ENCODE measurements at regions not wholly inside any gene's neighbourhood (a gene's known extent, or its start where the extent isn't known, plus 50 kb on each side); places are given as distances from the start of the nearest gene placed in this dataset.

DNA sequence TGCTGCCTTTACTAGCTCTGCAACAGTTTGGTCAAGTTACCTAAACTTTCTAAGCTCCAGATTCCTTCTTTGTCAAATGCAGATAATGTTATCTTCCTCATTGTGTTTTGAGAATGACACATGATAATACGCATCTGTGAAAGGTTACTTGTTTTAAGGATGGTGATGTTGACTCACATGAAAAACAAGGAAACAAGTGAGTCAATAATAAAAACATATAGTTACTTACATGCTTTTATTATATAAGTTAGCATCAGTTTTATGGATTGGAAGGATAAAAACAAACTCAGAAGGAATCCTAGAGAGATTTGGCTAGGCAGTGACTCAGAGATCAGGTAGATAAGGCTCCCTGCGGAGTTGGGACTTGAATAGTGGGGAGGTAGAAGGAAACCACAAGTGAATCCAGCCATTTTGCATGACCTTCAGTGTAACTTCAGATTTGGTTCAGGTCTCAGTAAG lies 144.6 kb downstream of the LMO4 start:
- TF ChIP-seq, protein P1, sequence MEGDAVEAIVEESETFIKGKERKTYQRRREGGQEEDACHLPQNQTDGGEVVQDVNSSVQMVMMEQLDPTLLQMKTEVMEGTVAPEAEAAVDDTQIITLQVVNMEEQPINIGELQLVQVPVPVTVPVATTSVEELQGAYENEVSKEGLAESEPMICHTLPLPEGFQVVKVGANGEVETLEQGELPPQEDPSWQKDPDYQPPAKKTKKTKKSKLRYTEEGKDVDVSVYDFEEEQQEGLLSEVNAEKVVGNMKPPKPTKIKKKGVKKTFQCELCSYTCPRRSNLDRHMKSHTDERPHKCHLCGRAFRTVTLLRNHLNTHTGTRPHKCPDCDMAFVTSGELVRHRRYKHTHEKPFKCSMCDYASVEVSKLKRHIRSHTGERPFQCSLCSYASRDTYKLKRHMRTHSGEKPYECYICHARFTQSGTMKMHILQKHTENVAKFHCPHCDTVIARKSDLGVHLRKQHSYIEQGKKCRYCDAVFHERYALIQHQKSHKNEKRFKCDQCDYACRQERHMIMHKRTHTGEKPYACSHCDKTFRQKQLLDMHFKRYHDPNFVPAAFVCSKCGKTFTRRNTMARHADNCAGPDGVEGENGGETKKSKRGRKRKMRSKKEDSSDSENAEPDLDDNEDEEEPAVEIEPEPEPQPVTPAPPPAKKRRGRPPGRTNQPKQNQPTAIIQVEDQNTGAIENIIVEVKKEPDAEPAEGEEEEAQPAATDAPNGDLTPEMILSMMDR (conservative IDR thresholded peaks at IDR 0.05 in 1 of 2, IDR thresholded peaks at IDR 0.05 in 1 of 2; ENCODE audit: extremely low read depth in 1 of 2, insufficient read depth in 1 of 2, low read depth in 1 of 2, low read length in 2 of 2): no peak
- TF ChIP-seq EZH2 (IDR thresholded peaks at IDR 0.05; ENCODE audit: borderline replicate concordance, low read length): no peak
